H1 (cell line): ENCODE measurements at regions not wholly inside any gene's neighbourhood (a gene's known extent, or its start where the extent isn't known, plus 50 kb on each side); places are given as distances from the start of the nearest gene placed in this dataset.

Experiments used
- BCL11A ChIP-seq, 2 experiments: IDR thresholded peaks; one replicate each; pipeline ENCODE4 v1.6.1; 2011; ENCODE audit warnings: low read depth in 2 of 2, low read length in 2 of 2, mild to moderate bottlenecking in 2 of 2
- CREB1 ChIP-seq: IDR thresholded peaks from 2 replicates; pipeline ENCODE4 v1.6.1; 2012; ENCODE audit warnings: inconsistent platforms
- PHF8 ChIP-seq: fragments of 200-600 bp; sonication (generic); conservative IDR thresholded peaks from 2 replicates; pipeline ENCODE4 v1.7.1; 2012; ENCODE audit warnings: low read depth, mild to moderate bottlenecking, inconsistent platforms, low read length, moderate library complexity
- POU5F1 ChIP-seq: IDR thresholded peaks from 2 replicates; pipeline ENCODE4 v1.6.1; 2011; ENCODE audit warnings: low read depth, mild to moderate bottlenecking, low read length, moderate library complexity
- RBBP5 ChIP-seq: IDR thresholded peaks from 2 replicates; pipeline ENCODE4 v1.7.1; 2012; ENCODE audit warnings: low read depth, mild to moderate bottlenecking, inconsistent platforms, low read length, moderate library complexity, borderline replicate concordance
- SUZ12 ChIP-seq: fragments of 200-600 bp; sonication (generic); IDR thresholded peaks from 2 replicates; pipeline ENCODE4 v1.6.1; 2012; ENCODE audit warnings: mild to moderate bottlenecking, inconsistent platforms, low read length, moderate library complexity, mixed read lengths
- TF ChIP-seq, protein P1 (sequence below): IDR thresholded peaks from 2 replicates; pipeline ENCODE4 v1.6.1; 2011; ENCODE audit warnings: low read depth, mild to moderate bottlenecking, low read length; ENCODE audit not compliant: insufficient read depth
- TF ChIP-seq, protein P2 (sequence below): IDR thresholded peaks from 2 replicates; pipeline ENCODE4 v1.6.1; 2012; ENCODE audit warnings: inconsistent platforms

- TF ChIP-seq CREB1 (no peak), PHF8 (no peak), RBBP5 (no peak), BCL11A (IDR thresholded peaks at IDR 0.05; ENCODE audit: low read depth in 2 of 2, low read length in 2 of 2) (no peak), POU5F1 (no peak), SUZ12 (no peak)
- TF ChIP-seq, protein P1, sequence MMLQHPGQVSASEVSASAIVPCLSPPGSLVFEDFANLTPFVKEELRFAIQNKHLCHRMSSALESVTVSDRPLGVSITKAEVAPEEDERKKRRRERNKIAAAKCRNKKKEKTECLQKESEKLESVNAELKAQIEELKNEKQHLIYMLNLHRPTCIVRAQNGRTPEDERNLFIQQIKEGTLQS: no peak
- TF ChIP-seq, protein P2, sequence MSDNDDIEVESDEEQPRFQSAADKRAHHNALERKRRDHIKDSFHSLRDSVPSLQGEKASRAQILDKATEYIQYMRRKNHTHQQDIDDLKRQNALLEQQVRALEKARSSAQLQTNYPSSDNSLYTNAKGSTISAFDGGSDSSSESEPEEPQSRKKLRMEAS: no peak
These were observed 309.5 kb downstream of the ATXN7L3B start (continued) for GRCh38 chr12:74847169-74847568.
